ENCODE measurements at regions not wholly inside any gene's neighbourhood (a gene's known extent, or its start where the extent isn't known, plus 50 kb on each side); places are given as distances from the start of the nearest gene placed in this dataset.
"Not testable (repeated sequence)": the region's sequence is repeated elsewhere in the genome, so short reads cannot be mapped to it uniquely, and the experiment has no call there.

DNA sequence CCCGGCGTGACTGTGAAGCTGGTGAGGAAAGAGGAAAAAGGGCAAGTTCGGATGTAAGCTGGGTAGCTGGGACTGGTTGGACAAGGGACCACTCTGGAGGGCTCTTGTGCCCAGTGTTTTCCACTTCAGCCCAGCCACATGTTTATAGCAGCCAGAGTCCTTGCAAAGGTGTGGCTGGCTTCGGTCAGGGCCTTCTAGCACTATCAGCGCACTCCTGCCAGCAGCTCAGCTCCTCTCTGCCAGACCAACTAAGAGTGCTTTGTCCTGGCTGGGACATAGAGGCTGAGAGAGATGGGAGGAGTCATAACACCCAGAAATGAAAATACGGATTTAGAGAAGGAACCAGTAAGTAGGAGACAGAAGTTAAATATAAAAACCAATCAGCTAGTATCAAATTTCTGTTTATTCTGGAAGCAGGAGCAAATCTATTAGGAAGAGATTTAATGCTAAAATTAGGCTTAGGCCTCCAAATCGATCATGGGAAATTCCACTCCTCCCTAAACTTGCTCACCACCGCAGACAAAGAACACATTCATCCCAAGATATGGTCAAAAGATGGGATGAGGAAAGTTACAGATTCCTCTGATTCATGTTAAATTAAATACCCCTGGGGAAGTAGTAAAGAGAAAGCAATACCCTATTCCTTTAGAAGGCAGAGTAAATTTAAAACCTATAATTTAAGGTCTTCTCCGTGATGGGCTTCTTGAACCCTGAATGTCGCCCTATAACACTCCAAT lies 135.0 kb downstream of the RALA start:
- Histone ChIP-seq H3K4me3 (no peak overlapping the region), H3K9me3 (no peaks in the 10 kb centered on the region), H3K4me1 (no peaks in the 10 kb centered on the region), H3K36me3 (no peaks in the 10 kb centered on the region), H3K27ac (no peak overlapping the region), H3K27me3 (no peaks in the 10 kb centered on the region)
- TF ChIP-seq POLR2A (IDR thresholded peaks at IDR 0.05), result no peak
- TF ChIP-seq, protein P1, sequence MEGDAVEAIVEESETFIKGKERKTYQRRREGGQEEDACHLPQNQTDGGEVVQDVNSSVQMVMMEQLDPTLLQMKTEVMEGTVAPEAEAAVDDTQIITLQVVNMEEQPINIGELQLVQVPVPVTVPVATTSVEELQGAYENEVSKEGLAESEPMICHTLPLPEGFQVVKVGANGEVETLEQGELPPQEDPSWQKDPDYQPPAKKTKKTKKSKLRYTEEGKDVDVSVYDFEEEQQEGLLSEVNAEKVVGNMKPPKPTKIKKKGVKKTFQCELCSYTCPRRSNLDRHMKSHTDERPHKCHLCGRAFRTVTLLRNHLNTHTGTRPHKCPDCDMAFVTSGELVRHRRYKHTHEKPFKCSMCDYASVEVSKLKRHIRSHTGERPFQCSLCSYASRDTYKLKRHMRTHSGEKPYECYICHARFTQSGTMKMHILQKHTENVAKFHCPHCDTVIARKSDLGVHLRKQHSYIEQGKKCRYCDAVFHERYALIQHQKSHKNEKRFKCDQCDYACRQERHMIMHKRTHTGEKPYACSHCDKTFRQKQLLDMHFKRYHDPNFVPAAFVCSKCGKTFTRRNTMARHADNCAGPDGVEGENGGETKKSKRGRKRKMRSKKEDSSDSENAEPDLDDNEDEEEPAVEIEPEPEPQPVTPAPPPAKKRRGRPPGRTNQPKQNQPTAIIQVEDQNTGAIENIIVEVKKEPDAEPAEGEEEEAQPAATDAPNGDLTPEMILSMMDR (IDR thresholded peaks at IDR 0.05), result no peak
- DNase-seq, result no peak

DNA sequence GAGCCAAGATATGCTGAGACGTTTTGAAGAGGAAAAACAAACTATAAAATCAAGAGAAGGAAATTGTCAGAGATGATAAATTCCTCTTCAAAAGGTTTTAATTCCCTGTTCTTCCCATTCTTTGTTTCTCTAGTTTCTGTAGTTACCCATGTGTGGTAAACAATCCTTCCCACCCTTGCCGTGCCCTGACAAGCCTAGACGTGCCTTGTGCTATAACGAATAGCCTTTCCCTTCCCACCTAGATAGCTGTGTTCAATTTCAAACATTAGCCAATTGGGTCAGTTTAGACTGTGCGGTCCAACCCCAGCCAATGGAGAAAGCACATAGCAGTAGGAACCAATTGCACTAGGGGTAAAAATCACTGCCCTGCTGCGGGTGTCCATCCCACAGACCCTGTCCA lies 138.1 kb downstream of the RALA start:
- Histone ChIP-seq H3K27me3 (no peaks in the 10 kb centered on the region), H3K4me3 (no peak overlapping the region), H3K27ac (no peak overlapping the region), H3K4me1 (no peaks in the 10 kb centered on the region), H3K9me3 (no peaks in the 10 kb centered on the region), H3K36me3 (no peaks in the 10 kb centered on the region)
- DNase-seq, result no peak
- TF ChIP-seq, protein P1 (IDR thresholded peaks at IDR 0.05), result no peak
- TF ChIP-seq POLR2A (IDR thresholded peaks at IDR 0.05), result no peak

DNA sequence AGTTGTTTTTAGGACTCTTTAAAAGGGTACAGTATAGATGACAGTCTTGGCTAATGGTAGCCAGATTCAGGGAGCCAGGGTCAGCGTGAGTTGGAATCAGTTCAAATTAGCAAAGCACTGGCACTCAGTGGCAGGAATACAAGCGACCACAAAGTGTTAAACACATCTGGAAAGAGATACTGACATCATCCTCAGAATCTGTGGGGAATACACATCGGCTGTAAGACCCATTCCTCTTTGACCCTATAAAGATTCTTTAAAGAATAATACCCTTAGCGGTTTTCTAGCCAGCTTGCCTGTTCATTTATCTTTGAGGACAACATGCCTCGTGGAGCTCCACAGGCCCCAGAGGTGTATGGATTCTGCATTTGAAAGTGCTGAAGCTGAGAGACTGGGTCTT lies 139.1 kb downstream of the RALA start:
- DNase-seq, H3K4me3 ChIP-seq, H3K9me3 ChIP-seq, H3K36me3 ChIP-seq, H3K4me1 ChIP-seq, H3K27ac ChIP-seq, H3K27me3 ChIP-seq: not testable (repeated sequence)

DNA sequence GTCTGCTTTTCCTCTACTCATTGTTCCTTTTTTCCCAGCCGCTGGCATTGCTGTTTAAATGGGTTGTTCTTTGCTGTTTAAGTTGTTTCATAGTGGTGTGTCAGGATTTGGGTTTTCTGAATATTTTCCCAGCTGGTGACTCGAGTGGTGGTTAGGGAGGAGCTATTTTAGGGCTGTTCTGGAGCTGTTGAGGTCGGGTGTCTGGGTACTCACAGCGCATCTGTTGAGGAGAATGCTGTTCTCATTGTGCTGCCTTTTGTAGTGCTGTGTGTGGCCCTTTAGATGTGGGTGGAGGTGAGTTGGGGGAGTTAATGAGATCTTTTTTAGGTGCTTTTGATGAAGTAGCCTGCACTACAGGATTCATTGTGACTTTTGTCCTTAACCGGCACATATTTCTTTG lies 139.5 kb downstream of the RALA start:
- not testable (repeated sequence) for H3K36me3 ChIP-seq, H3K27ac ChIP-seq, H3K9me3 ChIP-seq, H3K27me3 ChIP-seq, DNase-seq, H3K4me1 ChIP-seq, H3K4me3 ChIP-seq

DNA sequence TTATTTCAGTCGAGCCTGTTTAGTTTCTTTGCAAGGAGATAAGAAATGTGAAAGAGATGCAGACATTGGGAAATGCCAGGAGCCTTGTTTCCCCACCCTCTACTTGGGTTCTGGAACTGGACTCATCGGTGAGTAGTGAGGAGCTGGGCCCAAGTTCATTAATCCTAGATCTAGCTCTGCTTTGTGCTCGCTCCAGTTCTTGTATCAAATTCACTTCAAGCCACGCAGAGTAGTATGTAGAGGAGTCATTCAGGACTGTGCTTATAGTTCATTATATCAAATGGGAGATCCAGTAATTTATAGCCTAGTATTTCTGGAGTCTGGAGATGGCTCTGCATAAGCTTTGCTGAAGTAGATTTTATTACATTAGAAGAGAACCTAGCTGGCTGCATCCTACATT lies 142.5 kb downstream of the RALA start:
- H3K9me3 ChIP-seq, DNase-seq, H3K27ac ChIP-seq, H3K4me3 ChIP-seq, H3K4me1 ChIP-seq, H3K27me3 ChIP-seq: not testable (repeated sequence)
- peaks cover 0 to 12% (median 0%) of the 10 kb centered on the region in 3 donors for H3K36me3 ChIP-seq

DNA sequence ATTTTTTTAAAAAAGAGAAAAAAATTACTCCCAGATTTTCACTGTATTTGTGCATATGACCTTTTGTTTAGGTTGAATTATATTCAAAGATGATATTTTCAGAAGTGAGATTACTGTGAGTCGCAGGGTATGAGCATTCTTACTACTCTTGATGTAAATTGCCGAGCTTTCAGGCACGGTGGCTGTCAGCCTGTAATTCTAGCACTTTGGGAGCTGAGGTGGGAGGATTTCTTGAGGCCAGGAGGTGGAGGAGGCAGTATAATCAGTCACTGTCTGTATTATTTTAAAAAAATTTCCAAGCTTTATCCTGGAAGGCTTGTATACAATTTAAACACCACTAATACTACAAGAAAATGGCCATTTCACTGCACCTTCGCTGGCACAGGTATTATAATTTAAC lies 145.1 kb downstream of the RALA start:
- not testable (repeated sequence) for H3K27me3 ChIP-seq, H3K9me3 ChIP-seq, H3K27ac ChIP-seq, DNase-seq, H3K4me3 ChIP-seq, H3K4me1 ChIP-seq
- peaks cover 0 to 20% (median 0%) of the 10 kb centered on the region in 3 donors for H3K36me3 ChIP-seq

DNA sequence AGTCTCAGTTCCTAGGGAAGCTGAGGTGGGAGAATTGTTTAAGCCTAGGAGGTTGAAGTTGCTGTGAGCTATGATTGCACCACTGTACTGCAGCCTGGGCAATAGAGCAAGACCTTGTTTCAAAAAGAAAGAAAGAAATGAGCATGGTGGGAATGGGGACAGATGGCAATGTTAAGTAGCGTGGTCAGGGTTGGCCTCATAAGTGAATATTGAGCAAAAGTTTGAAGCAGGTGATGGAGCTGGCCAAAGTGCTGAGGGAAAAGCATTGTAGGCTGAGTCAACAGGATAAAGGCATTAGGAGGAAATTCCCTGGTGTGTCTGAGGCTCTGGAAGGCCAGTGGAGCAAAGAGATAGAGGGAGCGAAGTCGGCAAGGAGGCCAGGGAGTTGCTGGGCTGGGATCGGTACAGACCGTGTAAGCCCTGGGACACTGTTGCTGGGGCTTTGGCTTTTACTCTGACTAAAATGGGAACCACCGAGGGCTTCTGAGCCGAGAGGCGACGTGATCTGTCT lies 151.0 kb downstream of the RALA start:
- not testable (repeated sequence) for H3K9me3 ChIP-seq, DNase-seq, H3K27ac ChIP-seq, H3K4me3 ChIP-seq, H3K27me3 ChIP-seq, H3K4me1 ChIP-seq
- peaks cover 0 to 13% (median 0%) of the 10 kb centered on the region in 3 donors for H3K36me3 ChIP-seq

DNA sequence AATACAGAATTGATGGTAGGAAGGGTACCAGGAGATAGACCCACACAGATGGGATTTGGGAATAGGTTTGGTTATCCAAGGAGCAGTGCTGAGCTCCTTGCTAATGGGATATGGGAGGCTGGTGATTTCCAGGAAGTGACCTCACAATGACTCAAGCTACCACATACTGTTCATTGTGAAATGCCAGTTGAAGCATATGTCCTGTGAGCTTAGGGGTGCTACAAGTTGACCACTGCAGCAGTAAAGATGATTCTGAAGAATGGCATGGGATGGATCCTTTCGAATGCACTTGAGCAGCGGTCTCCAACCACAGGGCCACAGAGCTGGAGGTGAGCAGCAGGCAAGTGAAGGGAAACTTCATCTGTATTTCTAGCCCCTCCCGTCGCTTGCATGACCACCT lies 158.2 kb downstream of the RALA start:
- H3K4me3 ChIP-seq, H3K27me3 ChIP-seq: not testable (repeated sequence)

DNA sequence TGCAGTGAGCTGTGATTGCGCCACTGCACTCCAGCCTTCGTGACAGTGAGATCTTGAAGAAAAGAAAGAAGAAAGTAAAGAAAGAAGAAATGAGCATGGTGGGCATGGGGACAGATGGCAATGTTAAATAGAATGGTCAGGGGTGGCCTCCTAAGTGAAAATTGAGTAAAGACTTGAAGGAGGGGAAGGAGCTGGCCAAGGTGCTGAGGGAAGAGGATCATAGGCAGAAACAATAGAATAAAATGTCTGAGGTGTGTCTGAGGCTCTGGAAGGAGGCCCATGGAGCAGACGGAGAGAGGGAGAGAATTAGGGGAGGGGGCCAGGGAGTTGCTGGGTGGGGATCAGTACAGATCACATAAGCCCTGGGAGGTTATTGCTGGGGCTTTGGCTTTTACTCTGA lies 163.1 kb downstream of the RALA start:
- H3K4me1 ChIP-seq, H3K4me3 ChIP-seq, H3K9me3 ChIP-seq, H3K27ac ChIP-seq, H3K27me3 ChIP-seq, DNase-seq: not testable (repeated sequence)
- H3K36me3 ChIP-seq, result peaks cover 0 to 13% (median 0%) of the 10 kb centered on the region in 3 donors

More for the DNA sequence above, 158.2 kb downstream of the RALA start:
- H3K36me3 ChIP-seq, H3K4me1 ChIP-seq, DNase-seq, H3K27ac ChIP-seq, H3K9me3 ChIP-seq: not testable (repeated sequence)

DNA sequence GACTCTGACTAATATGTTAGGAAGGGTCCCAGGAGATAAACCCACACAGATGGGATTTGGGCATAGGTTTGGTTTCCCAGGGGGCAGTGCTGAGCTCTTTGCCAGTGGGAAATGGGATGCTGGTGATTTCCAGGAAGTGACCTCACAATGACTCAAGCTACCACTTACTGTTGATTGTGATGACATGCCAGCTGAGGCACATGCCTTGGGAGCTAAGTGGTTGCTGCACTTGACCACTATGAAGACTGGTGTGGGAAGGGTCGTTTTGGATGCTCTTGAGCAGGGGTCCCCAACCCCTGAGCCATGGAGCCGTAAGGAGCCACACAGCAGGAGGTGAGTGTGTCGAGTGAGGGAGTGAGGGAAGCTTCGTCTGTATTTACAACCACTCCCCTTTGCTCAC lies 159.0 kb upstream of the CDK13 start:
- not testable (repeated sequence) for H3K4me1 ChIP-seq, H3K27ac ChIP-seq, H3K4me3 ChIP-seq, H3K27me3 ChIP-seq, H3K9me3 ChIP-seq, DNase-seq
- peaks cover 0 to 18% (median 0%) of the 10 kb centered on the region in 3 donors for H3K36me3 ChIP-seq

DNA sequence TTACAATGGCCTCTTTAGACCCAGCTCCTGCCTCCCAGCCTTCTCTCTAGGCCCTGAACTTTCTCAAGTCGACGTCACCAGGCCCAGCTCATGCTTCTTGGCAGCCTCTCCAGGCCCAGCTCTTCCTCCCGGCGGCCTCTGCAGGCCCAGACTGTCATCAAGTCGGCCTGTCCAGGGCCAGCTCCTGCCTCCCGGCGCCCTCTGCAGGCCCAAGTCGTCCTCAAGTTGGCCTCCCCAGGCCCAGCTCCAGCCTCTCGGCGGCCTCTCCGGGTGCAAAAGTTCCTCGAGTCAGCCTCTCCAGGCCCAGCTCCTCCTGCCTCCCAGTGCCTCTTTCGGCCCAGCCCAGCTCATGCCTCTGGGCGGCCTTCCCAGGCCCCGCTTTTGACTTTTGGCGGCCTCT lies 158.1 kb upstream of the CDK13 start:
- peaks cover 0 to 18% (median 0%) of the 10 kb centered on the region in 3 donors for H3K36me3 ChIP-seq
- DNase-seq, H3K4me3 ChIP-seq, H3K4me1 ChIP-seq, H3K27me3 ChIP-seq, H3K9me3 ChIP-seq, H3K27ac ChIP-seq: not testable (repeated sequence)

DNA sequence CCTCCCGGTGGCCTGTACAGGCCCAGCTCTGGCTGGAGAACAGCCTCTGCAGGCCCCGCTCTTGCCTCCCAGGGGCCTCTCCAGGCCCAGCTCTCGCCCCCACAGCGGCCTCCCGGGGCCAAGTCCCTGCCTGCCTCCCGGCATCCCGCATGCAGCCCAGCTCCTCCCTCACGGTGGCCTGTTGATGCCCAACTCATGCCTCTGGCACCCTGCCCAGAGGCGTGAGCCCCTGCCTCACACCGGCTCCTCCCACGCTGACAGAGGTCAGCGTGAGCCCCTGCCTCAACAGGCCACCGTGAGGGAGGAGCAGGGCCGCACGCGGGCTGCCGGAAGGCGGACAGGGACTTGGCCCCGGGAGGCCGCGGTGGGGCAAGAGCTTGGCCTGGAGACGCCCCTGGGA lies 157.0 kb upstream of the CDK13 start:
- not testable (repeated sequence) for H3K4me3 ChIP-seq, H3K4me1 ChIP-seq, H3K27me3 ChIP-seq, H3K27ac ChIP-seq, DNase-seq, H3K9me3 ChIP-seq
- H3K36me3 ChIP-seq, result peaks cover 0 to 18% (median 0%) of the 10 kb centered on the region in 3 donors

DNA sequence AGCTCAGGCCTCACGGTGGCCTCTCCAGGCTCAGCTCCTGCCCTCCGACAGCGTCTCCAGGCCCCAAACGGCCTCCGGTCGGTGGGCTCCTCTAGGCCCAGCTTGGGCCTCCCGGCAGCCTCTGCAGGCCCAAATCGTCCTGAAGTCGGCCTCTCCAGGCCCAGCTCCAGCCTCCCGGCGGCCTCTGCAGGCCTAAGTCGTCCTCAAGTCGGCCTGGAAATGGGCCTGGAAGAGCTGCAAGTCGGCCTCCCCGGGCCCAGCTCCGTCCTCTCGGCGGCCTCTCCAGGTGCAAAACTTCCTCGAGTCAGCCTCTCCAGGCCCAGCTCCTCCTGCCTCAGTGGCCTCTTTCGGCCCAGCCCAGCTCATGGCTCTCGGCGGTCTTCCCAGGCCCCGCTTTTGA lies 156.2 kb upstream of the CDK13 start:
- not testable (repeated sequence) for H3K4me3 ChIP-seq, H3K9me3 ChIP-seq, H3K27me3 ChIP-seq, DNase-seq, H3K27ac ChIP-seq, H3K4me1 ChIP-seq
- peaks cover 0 to 18% (median 0%) of the 10 kb centered on the region in 3 donors for H3K36me3 ChIP-seq
